GM19328 (cell line): ENCODE measurements at regions not wholly inside any gene's neighbourhood (a gene's known extent, or its start where the extent isn't known, plus 50 kb on each side); places are given as distances from the start of the nearest gene placed in this dataset.

Source experiments
- ATAC-seq: cut with Tn5 transposase; IDR thresholded peaks from one replicate; pipeline ENCODE4 v1.9.1; 2021; ENCODE audit warnings: mild to moderate bottlenecking, moderate library complexity; ENCODE audit not compliant: unreplicated experiment

DNA sequence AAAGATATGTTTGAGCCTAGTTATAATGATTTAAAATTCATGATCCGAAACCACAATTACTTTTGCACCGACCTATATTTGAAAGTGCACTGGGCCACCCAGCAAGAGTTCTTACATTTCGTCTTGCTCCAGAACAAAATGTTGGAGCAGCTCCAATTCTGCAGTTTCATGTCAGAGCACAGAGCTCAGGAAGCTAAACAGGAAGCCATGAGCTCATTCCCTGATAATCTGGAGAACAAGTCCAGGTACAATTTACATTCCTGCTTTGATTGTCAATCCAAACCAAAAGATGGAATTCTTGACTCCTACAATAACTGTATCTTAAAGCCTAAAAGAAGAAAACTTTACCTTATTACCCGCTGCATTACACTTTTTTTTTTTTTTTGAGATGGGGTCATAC lies 131.8 kb downstream of the KCTD12 start:
- ATAC-seq: no peak

DNA sequence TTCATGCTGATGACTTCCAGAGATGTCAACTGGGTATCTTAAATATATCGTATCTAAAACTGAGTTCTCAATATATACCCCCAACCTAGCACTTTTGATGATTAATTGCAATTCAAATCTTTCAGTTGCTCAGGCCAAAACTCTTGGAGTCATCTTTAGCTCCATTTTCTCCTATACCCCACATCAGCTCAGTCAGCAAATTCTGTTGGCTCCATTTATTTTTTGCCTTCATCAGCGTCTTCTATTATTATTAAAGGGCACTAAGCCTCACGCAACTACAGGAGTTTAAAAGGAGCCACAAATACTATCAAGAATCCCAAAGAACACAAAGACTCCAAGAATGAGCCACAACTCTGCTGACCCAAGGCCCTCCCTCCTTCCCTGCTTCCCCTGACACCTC lies 134.9 kb downstream of the KCTD12 start:
- no peak for ATAC-seq

DNA sequence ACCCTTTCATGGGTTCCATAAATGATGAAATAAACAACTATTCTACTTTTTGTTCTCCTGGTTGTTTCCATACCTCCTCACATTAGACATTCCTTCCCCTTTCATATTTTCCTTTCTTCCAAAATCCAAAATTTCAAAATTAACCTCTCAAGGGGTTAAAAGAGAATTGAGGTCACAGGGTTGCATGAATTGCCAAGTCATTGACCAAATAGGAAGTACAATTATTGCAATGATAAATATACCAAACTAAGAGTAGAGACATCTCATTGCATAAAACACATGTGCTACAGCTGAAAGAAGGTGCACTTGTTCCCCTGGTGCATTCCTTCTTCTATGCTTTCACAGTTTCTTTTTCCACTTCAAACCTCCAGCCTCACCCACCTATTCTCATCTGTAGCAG lies 136.1 kb downstream of the KCTD12 start:
- ATAC-seq: no peak

DNA sequence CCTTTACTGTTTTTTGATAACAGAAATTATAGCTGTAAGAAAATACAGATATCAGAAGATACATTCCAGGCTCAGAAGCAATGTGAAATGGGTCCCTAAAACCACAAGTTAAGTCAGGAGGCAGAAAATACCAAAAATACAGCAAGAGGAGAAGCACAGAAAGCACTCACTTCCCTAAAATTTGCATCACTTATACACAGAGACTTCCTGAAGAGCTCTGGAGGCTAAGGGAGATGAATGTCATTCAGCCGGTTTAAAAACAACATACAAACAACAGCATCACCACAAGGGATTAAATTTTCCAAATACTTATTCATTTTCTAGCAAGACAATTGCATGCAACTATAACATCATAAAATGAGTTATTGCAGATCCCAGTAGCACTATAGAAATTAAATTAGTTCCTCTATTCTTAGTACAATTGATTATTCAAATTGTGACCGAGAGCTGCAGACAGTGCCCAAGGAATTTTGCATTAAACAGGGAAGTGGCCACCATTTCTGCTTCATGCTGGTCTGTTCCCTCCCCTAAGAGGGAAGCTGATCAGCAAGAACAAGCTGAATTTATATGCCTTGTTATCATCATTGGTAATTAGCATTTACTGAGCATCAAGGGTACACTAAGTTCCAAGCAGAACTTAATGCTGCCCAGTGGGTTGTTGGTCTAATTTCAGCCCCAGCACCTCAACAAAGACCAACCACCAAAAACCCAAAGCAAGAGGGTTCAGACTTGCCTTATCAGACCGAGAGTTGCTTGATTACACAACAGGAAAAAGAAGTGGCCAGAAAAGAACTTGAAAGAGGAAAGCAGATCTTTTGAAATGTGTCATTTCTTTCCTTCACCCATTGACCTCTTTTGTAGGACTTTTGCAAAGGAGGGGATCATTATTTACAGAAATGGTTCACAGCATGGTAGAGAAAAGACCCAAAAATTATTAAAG lies 140.7 kb downstream of the KCTD12 start:
- peak; percentile 76 for ATAC-seq

DNA sequence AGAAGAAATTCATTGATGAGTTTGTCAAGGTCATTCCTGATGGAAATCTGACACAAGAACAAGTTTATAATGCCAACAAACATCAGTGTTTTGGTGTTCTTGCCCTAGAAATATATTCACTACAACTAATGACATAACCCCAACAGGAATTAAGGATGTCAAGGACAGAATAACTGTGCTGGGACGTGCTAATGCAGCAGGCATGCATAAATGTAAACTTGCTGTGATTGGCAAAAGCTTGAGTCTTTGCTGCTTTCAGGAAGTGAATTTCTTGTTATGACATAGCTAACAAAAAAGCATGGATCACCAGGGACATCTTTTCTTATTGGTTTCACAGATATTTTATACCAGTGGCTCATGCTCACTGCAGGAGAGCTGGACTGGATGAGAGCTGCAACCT lies 144.6 kb downstream of the KCTD12 start:
- no peak for ATAC-seq

DNA sequence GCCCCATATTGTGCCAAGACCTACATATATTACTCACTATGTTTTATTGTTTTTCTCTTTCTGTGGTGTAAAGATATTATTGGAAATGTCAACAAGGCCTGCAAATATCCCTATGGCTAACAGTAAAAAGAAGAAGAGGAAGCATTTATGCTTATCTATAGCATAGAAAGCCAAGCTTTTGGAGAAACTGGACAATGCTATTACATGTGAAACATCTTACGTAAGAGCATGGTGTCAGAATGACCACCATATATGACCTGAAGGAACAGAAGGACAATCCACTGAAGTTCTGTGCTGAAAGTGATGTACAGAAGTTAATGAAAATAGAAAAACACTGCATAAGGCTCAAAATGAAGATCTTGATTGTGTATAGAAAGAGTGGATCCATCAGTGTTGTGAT lies 145.2 kb downstream of the KCTD12 start:
- ATAC-seq: no peak

DNA sequence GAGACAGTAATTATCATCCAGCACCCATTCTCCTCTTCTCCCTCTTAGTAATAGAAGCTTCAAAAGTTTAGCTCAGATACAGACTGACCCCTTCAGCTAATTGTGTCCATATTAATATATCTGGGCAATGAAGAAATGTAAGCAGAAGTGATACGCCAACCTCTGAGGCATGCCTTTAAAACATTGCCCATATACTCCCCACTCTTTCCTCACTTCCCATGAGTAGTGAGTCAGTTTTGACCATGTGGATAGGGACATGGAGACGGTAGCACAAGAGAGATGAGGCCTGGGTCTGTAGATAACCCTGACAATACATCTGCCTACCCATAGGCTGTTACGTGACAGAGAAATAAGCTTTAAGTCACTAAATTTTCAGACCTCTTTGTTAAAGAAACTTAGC lies 147.6 kb downstream of the KCTD12 start:
- ATAC-seq: no peak

DNA sequence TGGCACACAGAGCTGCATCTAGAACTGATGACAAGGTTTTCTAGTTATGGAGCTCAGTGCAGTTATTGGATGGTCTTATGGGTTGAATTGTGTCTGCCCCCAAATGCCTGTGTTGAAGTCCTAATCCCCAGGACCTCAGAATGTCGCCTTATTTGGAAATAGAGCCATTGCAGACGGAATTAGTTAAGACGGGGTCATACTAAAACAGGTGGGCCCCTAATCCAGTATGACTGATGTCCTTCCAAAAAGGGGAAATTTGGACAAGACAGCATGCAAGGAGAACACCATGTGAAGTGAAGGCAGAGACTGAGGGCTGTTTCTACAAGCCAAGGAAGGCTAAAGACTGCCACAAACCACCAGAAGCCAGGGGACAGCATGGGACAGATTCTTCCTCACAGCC lies 148.7 kb downstream of the KCTD12 start:
- no peak for ATAC-seq

DNA sequence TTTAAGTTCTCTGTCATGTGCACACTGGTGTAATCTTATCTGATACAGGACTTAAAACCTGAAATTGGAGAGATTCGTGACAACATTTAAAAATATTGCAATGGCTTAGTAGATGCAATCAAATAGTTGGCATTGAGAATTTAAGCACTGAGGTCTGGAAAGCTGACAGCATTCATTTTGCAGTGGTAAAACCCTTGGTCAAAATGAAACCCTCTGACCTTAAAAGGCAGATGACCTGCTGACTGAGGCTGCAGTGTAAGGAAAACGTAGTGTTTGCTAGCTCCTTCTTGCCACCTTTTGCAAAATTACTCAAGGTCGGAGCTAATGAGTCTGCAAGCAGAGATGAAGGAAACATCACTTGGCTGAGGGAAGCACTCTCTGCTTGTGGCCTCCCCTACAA lies 150.6 kb downstream of the KCTD12 start:
- peak; percentile 74 for ATAC-seq

DNA sequence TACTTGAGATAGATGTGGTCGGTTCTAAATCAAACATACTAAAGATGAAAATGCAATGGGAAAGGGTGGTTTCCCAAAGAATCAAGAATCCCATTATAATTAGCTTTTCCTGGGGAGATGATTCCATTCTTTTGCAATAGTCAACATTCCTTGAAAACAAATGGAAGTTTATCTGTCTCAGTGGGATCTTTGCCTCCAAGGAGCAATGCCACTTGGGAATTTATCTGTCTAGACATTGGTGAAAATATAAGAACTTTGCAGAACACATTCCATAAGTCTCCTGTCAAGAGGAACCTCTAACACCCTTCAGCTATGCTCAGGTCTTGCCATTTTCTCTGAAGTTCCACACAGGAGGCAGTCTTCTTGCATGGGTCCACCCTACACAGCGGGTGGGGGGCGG lies 152.5 kb downstream of the KCTD12 start:
- no peak for ATAC-seq

DNA sequence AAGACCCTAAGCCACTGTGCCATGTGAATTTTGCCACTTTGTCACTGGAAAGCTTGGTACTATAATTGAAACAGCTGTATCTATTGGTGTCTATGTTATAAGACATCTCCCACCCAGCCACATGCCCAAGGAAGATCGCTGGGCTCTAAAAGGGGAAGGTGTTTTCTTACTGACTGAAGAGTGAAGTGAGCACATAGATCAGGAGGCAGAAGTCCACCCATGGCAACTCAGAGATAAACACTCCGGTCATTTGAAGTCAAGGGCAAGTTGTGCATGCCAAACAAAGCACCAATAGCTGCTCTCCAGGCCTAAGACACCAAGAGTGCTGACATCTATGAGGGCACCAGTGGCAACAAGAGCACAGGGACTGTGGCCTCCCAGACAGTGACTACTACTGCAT lies 153.8 kb downstream of the KCTD12 start:
- no peak for ATAC-seq

DNA sequence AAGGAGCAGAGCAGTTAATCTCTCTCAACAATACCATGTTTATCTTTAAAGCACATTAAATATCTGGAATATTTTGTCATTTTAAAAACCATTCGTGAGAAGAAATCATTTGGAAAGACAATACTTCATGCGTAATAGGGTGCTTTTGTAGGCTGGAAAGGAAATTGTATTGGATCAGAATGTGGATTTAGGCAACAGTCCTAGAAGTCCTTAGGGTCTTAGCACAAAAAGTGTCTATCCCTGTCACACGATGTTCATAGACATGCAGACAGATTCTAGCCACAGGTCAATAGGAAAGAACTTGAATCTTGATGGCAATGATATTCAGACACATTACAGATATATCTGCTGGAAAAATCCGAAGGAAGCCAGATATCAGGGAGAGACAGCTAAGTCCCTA lies 156.0 kb downstream of the KCTD12 start:
- ATAC-seq: no peak

DNA sequence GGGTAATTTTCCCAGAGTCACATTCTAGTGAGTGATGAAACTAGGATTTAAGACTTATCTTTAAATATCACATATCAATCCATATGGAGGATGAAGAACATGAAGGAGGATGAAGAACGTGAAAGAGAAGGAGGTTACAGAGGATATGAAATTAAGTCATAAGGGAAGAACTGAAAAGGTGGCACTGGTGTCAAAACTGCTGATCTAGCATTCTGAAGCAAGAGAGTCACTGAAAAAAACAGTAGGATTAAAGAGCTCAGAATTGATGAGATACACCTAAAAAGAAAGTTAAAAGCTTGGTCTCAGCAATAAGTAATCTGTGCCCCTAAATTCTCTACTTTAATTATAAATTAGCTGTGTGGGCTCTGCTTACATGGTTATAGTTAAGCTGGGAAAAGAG lies 156.5 kb downstream of the KCTD12 start:
- ATAC-seq: no peak

DNA sequence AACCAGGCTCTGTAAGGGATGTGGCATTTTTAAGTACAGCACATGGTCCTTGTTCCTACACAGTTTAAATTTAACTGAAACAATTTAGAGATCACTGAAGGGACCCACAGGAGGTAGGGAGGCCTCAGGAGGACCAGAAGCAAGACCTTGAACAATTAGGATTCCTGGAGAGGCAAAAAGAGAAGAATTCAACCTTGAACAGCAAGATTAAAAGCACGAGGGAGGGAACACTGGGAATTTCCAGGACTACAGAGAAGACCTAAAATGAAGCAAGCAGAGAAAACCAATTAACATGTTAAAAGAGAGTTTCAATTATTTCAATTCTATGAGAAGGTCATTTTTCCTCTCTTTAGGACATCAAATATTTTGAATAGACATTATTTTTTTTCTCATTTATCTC lies 160.3 kb downstream of the KCTD12 start:
- ATAC-seq: no peak

DNA sequence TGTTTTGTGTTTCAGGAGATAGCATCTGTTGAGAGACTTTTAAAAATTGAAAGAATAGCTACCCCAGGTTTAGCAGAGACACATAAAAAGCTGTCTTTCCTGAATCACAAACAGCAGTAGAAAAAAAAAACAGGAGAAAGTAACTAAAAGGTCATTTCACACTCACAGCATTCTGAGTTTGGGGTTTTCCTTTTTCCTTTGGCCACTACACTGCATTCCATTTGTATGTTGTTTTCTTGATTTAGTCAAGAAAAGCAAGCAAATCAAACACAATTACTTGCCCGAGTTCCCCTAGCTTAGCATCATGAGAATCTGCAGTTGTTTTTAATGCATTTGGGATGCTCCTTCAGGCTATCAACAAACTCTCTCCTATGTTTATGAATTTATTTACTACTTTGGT lies 161.0 kb downstream of the KCTD12 start:
- ATAC-seq: no peak

DNA sequence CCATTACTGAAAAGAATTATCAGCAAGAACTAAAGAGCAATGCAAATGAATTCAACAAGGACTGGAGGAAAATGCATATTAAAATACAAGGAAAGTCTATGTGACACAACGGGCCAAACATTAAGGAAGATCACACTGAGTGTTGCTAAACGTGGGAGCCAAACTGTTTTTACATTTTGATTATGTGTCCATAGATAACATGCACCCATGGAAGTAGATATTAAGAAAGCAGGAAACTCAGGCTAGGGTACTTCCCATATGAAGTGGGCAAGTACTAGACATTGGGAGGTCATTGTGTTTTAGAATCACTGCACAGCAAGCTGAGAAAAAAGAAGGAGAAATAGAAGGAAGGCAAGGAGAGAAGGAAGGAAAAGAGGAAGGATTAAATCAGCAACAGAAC lies 161.8 kb downstream of the KCTD12 start:
- no peak for ATAC-seq

DNA sequence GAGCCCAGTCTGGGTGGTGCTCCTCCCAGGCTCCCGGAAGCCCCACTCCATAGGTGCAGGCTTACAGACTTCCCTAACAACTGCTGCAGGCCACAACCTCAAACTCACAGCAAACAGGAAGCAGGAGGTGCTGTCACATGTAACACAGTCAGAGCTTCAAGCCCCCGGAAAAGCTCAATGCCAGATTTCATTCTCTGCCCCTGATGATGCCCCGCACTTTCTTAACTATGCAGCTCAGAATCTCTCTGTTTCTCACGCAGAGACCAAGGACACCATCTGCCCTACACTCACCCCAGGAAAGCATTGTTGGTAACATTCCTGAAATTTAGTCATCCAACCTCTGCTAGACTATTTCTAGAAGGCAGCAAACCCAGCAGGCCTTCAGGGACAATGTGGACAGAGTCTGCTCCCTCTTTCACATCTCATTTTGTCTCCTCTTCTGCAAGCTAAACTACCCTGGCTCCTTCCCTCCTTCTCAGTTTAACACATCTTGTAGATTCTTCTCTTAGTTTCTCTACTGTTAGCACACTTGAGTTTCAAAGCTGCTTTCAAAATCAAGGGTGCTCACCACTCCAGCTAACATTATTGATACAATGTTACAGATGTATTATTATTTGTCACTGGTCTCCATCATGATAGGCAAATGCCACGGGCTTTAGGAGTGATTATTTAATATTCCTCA lies 162.5 kb downstream of the KCTD12 start:
- no peak for ATAC-seq

DNA sequence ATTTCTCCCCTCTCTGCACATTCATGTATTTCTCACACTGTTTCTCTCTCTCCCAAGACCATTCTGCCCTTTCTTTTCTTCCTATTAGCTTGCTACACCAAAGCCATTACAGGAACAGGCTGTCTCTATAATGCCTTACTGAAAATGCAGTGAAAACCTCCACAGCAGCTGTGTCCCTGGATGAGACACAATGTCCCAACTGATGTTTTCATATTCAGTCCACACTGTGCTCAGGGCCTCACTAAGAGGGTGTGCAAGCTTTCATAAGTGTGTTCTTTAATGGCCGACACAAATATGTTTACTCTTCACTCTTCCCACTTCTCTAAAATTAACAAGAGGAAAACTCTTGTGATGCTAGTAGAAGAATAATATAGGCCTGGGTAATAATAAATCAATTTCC lies 163.4 kb downstream of the KCTD12 start:
- no peak for ATAC-seq

DNA sequence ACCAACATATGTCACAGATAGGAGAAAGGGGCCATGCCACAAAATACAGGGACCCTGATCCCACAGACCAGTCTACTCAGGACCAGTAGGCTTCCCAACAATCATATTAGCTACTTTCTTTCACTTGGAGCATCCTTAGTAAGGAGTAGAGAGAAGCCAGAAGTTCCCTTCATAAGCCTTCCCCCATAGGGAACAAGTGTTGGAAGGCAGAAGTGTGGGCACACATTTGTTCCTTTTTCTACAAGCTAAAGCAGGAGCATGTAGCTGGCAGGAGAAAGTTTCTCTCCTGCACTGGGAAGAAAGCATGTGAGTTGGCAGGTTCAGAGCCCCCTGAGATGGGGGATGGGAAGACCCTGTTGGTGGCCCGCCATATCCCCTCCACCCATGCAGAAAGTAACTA lies 165.4 kb downstream of the KCTD12 start:
- no peak for ATAC-seq

DNA sequence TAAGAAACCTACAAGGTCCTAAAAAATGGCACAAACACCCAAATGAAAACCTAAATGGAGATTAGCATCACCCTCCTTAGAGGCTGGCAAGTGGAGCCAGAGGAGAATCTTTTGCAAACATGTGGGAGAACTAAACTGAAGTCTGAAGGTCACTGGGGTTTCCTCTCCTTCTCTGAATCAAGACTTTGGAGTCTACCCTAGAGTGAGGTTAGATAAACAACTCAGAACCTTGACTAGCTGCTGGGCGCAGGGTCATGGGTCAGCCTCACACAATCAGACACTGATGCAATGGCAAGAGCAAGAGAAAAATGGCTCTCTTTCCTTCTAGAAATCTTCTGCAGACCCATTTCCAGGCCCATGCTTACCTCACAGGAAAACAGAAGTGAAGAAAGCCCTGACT lies 165.8 kb downstream of the KCTD12 start:
- ATAC-seq: no peak

DNA sequence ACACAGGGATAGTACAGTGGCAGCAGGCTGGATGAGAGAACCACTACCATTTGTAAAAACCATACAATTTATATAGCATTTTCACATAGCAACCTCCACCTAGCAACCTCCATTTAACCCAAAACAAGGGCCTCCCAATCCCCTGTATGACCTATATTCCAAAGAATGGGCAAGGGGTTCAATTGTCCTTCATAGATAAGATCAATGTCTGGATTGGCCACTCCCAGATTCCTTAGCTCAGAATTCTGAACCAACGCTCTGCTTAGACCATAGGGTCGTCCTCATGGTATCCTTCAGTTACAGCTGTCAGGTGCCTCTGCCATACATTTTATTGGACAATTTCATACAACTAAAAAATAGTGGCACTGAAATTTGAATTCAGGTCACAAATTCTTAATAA lies 166.2 kb downstream of the KCTD12 start:
- no peak for ATAC-seq

DNA sequence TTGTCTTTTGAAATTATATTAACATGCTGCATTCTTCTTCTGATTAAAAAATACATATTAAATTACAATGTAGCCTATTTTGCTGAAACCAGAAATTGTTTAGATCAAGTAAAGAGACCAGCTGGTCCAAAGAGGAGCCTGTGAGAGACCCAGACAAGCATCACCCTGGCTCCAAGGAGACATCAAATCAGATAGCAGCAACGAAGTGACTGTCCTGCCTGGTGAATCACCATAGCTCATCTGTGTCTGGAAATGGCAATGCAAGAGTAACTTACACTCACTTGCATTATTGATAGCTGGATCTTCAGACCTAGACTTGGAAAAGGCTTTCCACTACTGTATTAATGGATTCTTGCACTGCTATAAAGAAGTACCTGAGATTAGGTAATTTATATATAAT lies 169.1 kb downstream of the KCTD12 start:
- no peak for ATAC-seq
